BJ (cell line): ENCODE measurements at regions not wholly inside any gene's neighbourhood (a gene's known extent, or its start where the extent isn't known, plus 50 kb on each side); places are given as distances from the start of the nearest gene placed in this dataset.

Experiments used
- CTCF ChIA-PET: fragments of 350-600 bp; formaldehyde crosslinking; extraction: SDS; loops from one replicate; lab custom pipeline; 2021; ENCODE audit warnings: antibody characterized with exemption, inconsistent platforms; lab: Yijun Ruan, JAX
- POLR2A ChIA-PET: fragments of 300-600 bp; sonication (Branson Sonifier 250); formaldehyde crosslinking; extraction: SDS; loops from one replicate; lab custom pipeline; 2021; ENCODE audit warnings: antibody characterized with exemption; lab: Charles Lee
- DNase-seq: peaks from one replicate; pipeline ENCODE4 v3.0.0-alpha.2; 2011; ENCODE audit warnings: low read depth
- H3K27me3 ChIP-seq: 2 replicates; pipeline ENCODE4 v1.6.0; 2011; ENCODE audit warnings: low read length; ENCODE audit not compliant: control insufficient read depth, insufficient read depth
- H3K36me3 ChIP-seq: 2 replicates; pipeline ENCODE4 v1.5.1; 2011; ENCODE audit warnings: low read length; ENCODE audit not compliant: control insufficient read depth, insufficient read depth
- H3K4me3 ChIP-seq: 2 replicates; pipeline ENCODE4 v1.5.1; 2011; ENCODE audit warnings: low read depth, mild to moderate bottlenecking, control low read depth, low read length
- CTCF ChIP-seq: IDR thresholded peaks from 2 replicates; pipeline ENCODE4 v1.5.1; 2011; ENCODE audit warnings: low read depth, mild to moderate bottlenecking, control low read depth, inconsistent platforms, low read length, moderate library complexity; ENCODE audit not compliant: insufficient read depth

GRCh38 chr7:88396948-88397322, 90.2 kb upstream of the STEAP4 start:
- H3K27me3 ChIP-seq: no peaks in the 10 kb centered on the region
- ChIA-PET POLR2A (no interaction called here), CTCF (no interaction called here)
- H3K36me3 ChIP-seq: no peaks in the 10 kb centered on the region
- no peak overlapping the region for H3K4me3 ChIP-seq
- no peak for DNase-seq
- no peak for TF ChIP-seq CTCF

DNA sequence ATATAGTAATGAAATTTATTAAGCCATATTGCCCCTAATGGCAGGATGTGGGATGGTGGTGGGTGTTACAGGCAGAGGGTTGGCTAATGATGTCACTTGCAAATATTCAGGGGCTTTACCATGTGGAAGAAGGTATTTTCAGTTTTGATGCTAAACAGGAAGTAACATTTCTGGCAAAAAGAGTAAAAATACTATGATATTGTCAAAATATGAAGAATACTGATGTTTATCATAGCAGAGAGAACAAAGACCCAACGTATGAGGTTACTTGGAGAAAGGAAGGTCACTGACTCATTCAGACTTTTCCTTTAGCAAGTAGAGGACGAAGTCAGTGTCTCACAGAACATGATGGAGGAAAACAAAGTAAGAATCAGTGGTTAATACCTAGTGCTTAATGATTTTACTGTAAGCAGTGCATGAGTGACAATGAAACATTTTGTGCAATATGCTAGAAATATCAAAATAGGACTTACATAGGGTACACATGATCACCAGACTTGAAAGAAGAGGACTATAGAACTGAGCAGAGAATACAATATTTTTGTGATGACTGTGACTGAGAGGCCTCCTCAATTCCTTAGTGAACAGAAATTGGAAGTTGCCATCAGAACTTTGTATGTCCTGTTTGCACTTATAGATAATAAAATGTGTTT, 89.7 kb upstream of the STEAP4 start:
- no peaks in the 10 kb centered on the region for H3K36me3 ChIP-seq
- ChIA-PET POLR2A (no interaction called here), CTCF (no interaction called here)
- DNase-seq: no peak
- H3K27me3 ChIP-seq: no peaks in the 10 kb centered on the region
- no peak for TF ChIP-seq CTCF
- H3K4me3 ChIP-seq: no peak overlapping the region

- no peak for TF ChIP-seq CTCF
- CTCF ChIA-PET: no interaction called here
- H3K4me3 ChIP-seq: no peak overlapping the region
- POLR2A ChIA-PET: no interaction called here
- H3K27me3 ChIP-seq: no peaks in the 10 kb centered on the region
- no peak for DNase-seq
- no peaks in the 10 kb centered on the region for H3K36me3 ChIP-seq
These were observed 89.0 kb upstream of the STEAP4 start for GRCh38 chr7:88395715-88396114.

GRCh38 chr7:88391247-88391646, 84.6 kb upstream of the STEAP4 start:
- Histone ChIP-seq H3K27me3 (no peaks in the 10 kb centered on the region), H3K4me3 (no peak overlapping the region), H3K36me3 (no peaks in the 10 kb centered on the region)
- TF ChIP-seq CTCF: no peak
- ChIA-PET CTCF (no interaction called here), POLR2A (no interaction called here)
- no peak for DNase-seq

GRCh38 chr7:88387368-88387767, 80.7 kb upstream of the STEAP4 start:
- no peak for TF ChIP-seq CTCF
- no peaks in the 10 kb centered on the region for H3K36me3 ChIP-seq
- H3K4me3 ChIP-seq: no peak overlapping the region
- no peak for DNase-seq
- POLR2A ChIA-PET: no interaction called here
- CTCF ChIA-PET: no interaction called here
- no peaks in the 10 kb centered on the region for H3K27me3 ChIP-seq
